Lower leg skin (tissue), 4 donors: ENCODE measurements at regions not wholly inside any gene's neighbourhood (a gene's known extent, or its start where the extent isn't known, plus 50 kb on each side); places are given as distances from the start of the nearest gene placed in this dataset.

Source experiments
- DNase-seq, 2 donors: peaks; one replicate each; pipeline ENCODE4 v3.0.0-alpha.2; 2019; ENCODE audit warnings: low spot score in 2 of 2
- H3K4me3 ChIP-seq: fragments of 200-600 bp; sonication (generic); 2 replicates; pipeline ENCODE4 v1.5.1; 2017; ENCODE audit warnings: mild to moderate bottlenecking, low read depth; ENCODE audit not compliant: poor library complexity, severe bottlenecking
- POLR2A ChIP-seq, 2 donors: fragments of 450-650 bp; IDR thresholded peaks; one replicate each; pipeline ENCODE4 v1.6.1; 2016 to 2017; ENCODE audit warnings: antibody characterized with exemption in 2 of 2, mild to moderate bottlenecking in 1 of 2, moderate library complexity in 1 of 2
- WGBS, 2 donors: methylation state at CpG; one replicate each; pipeline ENCODE4 v1.1.5; 2018; 5-methylcytosine and 5-hydroxymethylcytosine counted together
- intact Hi-C: fragments of 100-400 bp; cut with DNase I; formaldehyde crosslinking; loops from one replicate; pipeline ENCODE4 v1.15.0; 2023; ENCODE audit warnings: low total_unique reads
- TF ChIP-seq, protein P1 (sequence below), 3 donors: fragments of 450-650 bp; IDR thresholded peaks; one replicate each; pipeline ENCODE4 v1.5.1; 2016; ENCODE audit warnings: antibody characterized with exemption in 3 of 3, mild to moderate bottlenecking in 3 of 3, moderate library complexity in 2 of 3

GRCh38 chr10:10128387-10128786 is 889.3 kb upstream of the CELF2 start:
- 67 to 71% methylated on average over 3 of the region's 3 CpGs for WGBS, 2 donors
- no peak for DNase-seq
- no peak overlapping the region for H3K4me3 ChIP-seq
- no peak for TF ChIP-seq POLR2A (IDR thresholded peaks at IDR 0.05)
- TF ChIP-seq, protein P1, sequence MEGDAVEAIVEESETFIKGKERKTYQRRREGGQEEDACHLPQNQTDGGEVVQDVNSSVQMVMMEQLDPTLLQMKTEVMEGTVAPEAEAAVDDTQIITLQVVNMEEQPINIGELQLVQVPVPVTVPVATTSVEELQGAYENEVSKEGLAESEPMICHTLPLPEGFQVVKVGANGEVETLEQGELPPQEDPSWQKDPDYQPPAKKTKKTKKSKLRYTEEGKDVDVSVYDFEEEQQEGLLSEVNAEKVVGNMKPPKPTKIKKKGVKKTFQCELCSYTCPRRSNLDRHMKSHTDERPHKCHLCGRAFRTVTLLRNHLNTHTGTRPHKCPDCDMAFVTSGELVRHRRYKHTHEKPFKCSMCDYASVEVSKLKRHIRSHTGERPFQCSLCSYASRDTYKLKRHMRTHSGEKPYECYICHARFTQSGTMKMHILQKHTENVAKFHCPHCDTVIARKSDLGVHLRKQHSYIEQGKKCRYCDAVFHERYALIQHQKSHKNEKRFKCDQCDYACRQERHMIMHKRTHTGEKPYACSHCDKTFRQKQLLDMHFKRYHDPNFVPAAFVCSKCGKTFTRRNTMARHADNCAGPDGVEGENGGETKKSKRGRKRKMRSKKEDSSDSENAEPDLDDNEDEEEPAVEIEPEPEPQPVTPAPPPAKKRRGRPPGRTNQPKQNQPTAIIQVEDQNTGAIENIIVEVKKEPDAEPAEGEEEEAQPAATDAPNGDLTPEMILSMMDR (IDR thresholded peaks at IDR 0.05), result no peak
- intact Hi-C loops, result no loop called here

GRCh38 chr10:10130686-10131085 is 887.0 kb upstream of the CELF2 start:
- TF ChIP-seq POLR2A (IDR thresholded peaks at IDR 0.05), result no peak
- TF ChIP-seq, protein P1 (IDR thresholded peaks at IDR 0.05), result no peak
- no peak for DNase-seq
- H3K4me3 ChIP-seq, result no peak overlapping the region
- intact Hi-C loops, result no loop called here
- WGBS, 2 donors, result 57 to 61% methylated on average over 2 of the region's 2 CpGs

DNA sequence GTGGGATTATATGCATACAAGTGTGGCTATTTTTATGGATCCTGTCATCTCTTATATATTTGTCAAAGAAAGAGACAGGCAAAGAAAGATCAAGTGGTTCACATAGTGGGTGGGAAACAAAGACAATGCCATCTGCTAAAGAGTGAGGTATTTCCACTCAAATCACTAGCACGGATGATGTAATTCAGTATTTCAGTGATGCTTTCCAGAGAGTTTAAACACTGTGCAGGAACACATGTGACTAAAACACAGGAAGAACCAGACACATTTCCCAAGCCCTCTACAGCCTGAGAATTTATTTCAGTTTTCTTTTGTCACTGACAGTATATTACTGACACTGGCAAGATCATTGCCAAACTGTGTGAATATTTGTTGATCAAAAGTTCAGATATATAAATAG is 885.7 kb upstream of the CELF2 start:
- H3K4me3 ChIP-seq, result no peak overlapping the region
- no peak for DNase-seq
- no peak for TF ChIP-seq POLR2A (IDR thresholded peaks at IDR 0.05)
- TF ChIP-seq, protein P1 (IDR thresholded peaks at IDR 0.05), result no peak
- WGBS, 2 donors, result 43 to 50% methylated on average over 1 of the region's 1 CpG
- intact Hi-C loops, result no loop called here

- WGBS, 2 donors, result 87 to 92% methylated on average over 1 of the region's 1 CpG
- DNase-seq, result no peak
- TF ChIP-seq, protein P1 (IDR thresholded peaks at IDR 0.05), result no peak
- no peak for TF ChIP-seq POLR2A (IDR thresholded peaks at IDR 0.05)
- intact Hi-C loops, result no loop called here
- H3K4me3 ChIP-seq, result no peak overlapping the region
These were observed 884.4 kb upstream of the CELF2 start for GRCh38 chr10:10133281-10133680.

- DNase-seq, result no peak
- no peak overlapping the region for H3K4me3 ChIP-seq
- intact Hi-C loops, result no loop called here
- TF ChIP-seq, protein P1 (IDR thresholded peaks at IDR 0.05), result no peak
- no peak for TF ChIP-seq POLR2A (IDR thresholded peaks at IDR 0.05)
- 61 to 64% methylated on average over 2 of the region's 2 CpGs for WGBS, 2 donors
These were observed 879.0 kb upstream of the CELF2 start for GRCh38 chr10:10138685-10139084.

DNA sequence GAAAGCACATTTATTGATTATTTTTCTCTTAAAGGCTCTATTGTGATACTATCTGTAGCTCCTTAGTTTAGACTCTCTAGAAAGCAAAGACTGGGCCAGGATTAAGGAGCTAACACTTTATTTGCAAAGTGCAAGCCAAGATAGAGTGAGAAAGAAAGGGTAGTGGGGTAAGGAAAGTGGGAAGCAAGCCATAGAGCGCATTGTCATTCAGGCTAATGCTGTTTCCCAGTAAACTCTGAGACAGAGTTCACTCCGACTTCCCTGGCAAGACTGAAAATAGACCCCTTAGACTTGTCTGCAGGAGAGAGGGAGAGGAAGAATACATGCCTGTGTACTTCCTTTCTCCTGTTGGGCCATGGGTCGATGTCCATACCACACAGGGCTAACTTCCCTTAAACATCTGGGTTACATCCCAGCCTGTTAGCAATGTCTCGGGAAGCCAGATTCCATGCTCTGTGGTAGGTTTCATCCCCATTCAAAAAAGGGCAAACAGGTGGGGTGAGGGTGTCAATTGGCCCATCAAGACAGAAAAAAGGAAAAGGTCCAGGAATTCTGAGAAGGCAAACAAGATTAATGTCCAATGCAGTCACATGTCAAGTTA is 875.8 kb upstream of the CELF2 start:
- DNase-seq, result no peak
- WGBS, 2 donors, result 79 to 83% methylated on average over 4 of the region's 4 CpGs
- TF ChIP-seq POLR2A (IDR thresholded peaks at IDR 0.05), result no peak
- TF ChIP-seq, protein P1 (IDR thresholded peaks at IDR 0.05), result no peak
- H3K4me3 ChIP-seq, result no peak overlapping the region
- intact Hi-C loops, result no loop called here
